ENCODE measurements at regions not wholly inside any gene's neighbourhood (a gene's known extent, or its start where the extent isn't known, plus 50 kb on each side); places are given as distances from the start of the nearest gene placed in this dataset.

- TF ChIP-seq EZH2phosphoT487 (IDR thresholded peaks at IDR 0.05; ENCODE audit: borderline replicate concordance) (no peak), CTCF (conservative IDR thresholded peaks at IDR 0.05; ENCODE audit: low read length) (no peak)
- no peaks in the 10 kb centered on the region for H3K9me3 ChIP-seq (ENCODE audit: insufficient read depth, low read depth, low read length)
- peaks cover 7% of the 10 kb centered on the region for H3K4me1 ChIP-seq (ENCODE audit: insufficient read depth, low read length, poor library complexity, severe bottlenecking)
- no peaks in the 10 kb centered on the region for H3F3A ChIP-seq (ENCODE audit: low read depth)
- no peaks in the 10 kb centered on the region for H4K20me1 ChIP-seq (ENCODE audit: insufficient read depth, low read length, poor library complexity, severe bottlenecking)
- H3K36me3 ChIP-seq (ENCODE audit: insufficient read depth, low read length) = no peaks in the 10 kb centered on the region
- H3K9me2 ChIP-seq (replicated peaks; ENCODE audit: low read depth, low read length) = no peaks in the 10 kb centered on the region
- no peak overlapping the region for H3K4me3 ChIP-seq (ENCODE audit: low read length, poor library complexity, severe bottlenecking)
- no peak overlapping the region for H2AFZ ChIP-seq (ENCODE audit: low read length)
- H3K4me2 ChIP-seq (ENCODE audit: low read depth, low read length, poor library complexity, severe bottlenecking) = no peak overlapping the region
- H3K9ac ChIP-seq (ENCODE audit: low read depth, low read length, poor library complexity, severe bottlenecking) = no peak overlapping the region
- no peaks in the 10 kb centered on the region for H3K79me2 ChIP-seq (ENCODE audit: insufficient read depth, low read length)
- no peaks in the 10 kb centered on the region for H3K27me3 ChIP-seq (ENCODE audit: insufficient read depth, low read length, poor library complexity, severe bottlenecking)
Observed at GRCh38 chr10:84659027-84659426, 330.6 kb downstream of the CCSER2 start.

GRCh38 chr10:84659497-84660439 is 331.4 kb downstream of the CCSER2 start:
- Histone ChIP-seq H3K27me3 (ENCODE audit: insufficient read depth, low read length, poor library complexity, severe bottlenecking) (no peaks in the 10 kb centered on the region), H3K9me3 (ENCODE audit: insufficient read depth, low read depth, low read length) (no peaks in the 10 kb centered on the region), H3K4me3 (ENCODE audit: low read length, poor library complexity, severe bottlenecking) (no peak overlapping the region), H3K79me2 (ENCODE audit: insufficient read depth, low read length) (no peaks in the 10 kb centered on the region), H3K9ac (ENCODE audit: low read depth, low read length, poor library complexity, severe bottlenecking) (no peak overlapping the region), H2AFZ (ENCODE audit: low read length) (no peak overlapping the region), H3K9me2 (replicated peaks; ENCODE audit: low read depth, low read length) (no peaks in the 10 kb centered on the region), H3K36me3 (ENCODE audit: insufficient read depth, low read length) (no peaks in the 10 kb centered on the region), H3K4me1 (ENCODE audit: insufficient read depth, low read length, poor library complexity, severe bottlenecking) (peaks cover 4% of the 10 kb centered on the region), H3K4me2 (ENCODE audit: low read depth, low read length, poor library complexity, severe bottlenecking) (no peak overlapping the region), H3F3A (ENCODE audit: low read depth) (no peaks in the 10 kb centered on the region), H4K20me1 (ENCODE audit: insufficient read depth, low read length, poor library complexity, severe bottlenecking) (no peaks in the 10 kb centered on the region)
- TF ChIP-seq CTCF (conservative IDR thresholded peaks at IDR 0.05; ENCODE audit: low read length) (no peak), EZH2phosphoT487 (IDR thresholded peaks at IDR 0.05; ENCODE audit: borderline replicate concordance) (no peak)

- Histone ChIP-seq H3K79me2 (ENCODE audit: insufficient read depth, low read length) (no peaks in the 10 kb centered on the region), H3K4me1 (ENCODE audit: insufficient read depth, low read length, poor library complexity, severe bottlenecking) (no peaks in the 10 kb centered on the region), H3K9ac (ENCODE audit: low read depth, low read length, poor library complexity, severe bottlenecking) (no peak overlapping the region), H3K27me3 (ENCODE audit: insufficient read depth, low read length, poor library complexity, severe bottlenecking) (no peaks in the 10 kb centered on the region), H2AFZ (ENCODE audit: low read length) (no peak overlapping the region), H3K9me2 (replicated peaks; ENCODE audit: low read depth, low read length) (no peaks in the 10 kb centered on the region), H4K20me1 (ENCODE audit: insufficient read depth, low read length, poor library complexity, severe bottlenecking) (no peaks in the 10 kb centered on the region), H3K36me3 (ENCODE audit: insufficient read depth, low read length) (no peaks in the 10 kb centered on the region), H3F3A (ENCODE audit: low read depth) (no peaks in the 10 kb centered on the region), H3K4me2 (ENCODE audit: low read depth, low read length, poor library complexity, severe bottlenecking) (peak overlapping the region; percentile 2), H3K9me3 (ENCODE audit: insufficient read depth, low read depth, low read length) (no peaks in the 10 kb centered on the region), H3K4me3 (ENCODE audit: low read length, poor library complexity, severe bottlenecking) (no peak overlapping the region)
- TF ChIP-seq CTCF (conservative IDR thresholded peaks at IDR 0.05; ENCODE audit: low read length) = no peak
- no peak for TF ChIP-seq EZH2phosphoT487 (IDR thresholded peaks at IDR 0.05; ENCODE audit: borderline replicate concordance)
Observed at GRCh38 chr10:84660450-84661159, 332.2 kb downstream of the CCSER2 start.

Data from Loucy (cell line).